NCI-H774 (cell line): ENCODE measurements at regions not wholly inside any gene's neighbourhood (a gene's known extent, or its start where the extent isn't known, plus 50 kb on each side); places are given as distances from the start of the nearest gene placed in this dataset.
"Not testable (repeated sequence)": the region's sequence is repeated elsewhere in the genome, so short reads cannot be mapped to it uniquely, and the experiment has no call there.

Source experiments
- DNase-seq: peaks from one replicate; lab custom pipeline; 2025; lab: John Stamatoyannopoulos, UW

DNA sequence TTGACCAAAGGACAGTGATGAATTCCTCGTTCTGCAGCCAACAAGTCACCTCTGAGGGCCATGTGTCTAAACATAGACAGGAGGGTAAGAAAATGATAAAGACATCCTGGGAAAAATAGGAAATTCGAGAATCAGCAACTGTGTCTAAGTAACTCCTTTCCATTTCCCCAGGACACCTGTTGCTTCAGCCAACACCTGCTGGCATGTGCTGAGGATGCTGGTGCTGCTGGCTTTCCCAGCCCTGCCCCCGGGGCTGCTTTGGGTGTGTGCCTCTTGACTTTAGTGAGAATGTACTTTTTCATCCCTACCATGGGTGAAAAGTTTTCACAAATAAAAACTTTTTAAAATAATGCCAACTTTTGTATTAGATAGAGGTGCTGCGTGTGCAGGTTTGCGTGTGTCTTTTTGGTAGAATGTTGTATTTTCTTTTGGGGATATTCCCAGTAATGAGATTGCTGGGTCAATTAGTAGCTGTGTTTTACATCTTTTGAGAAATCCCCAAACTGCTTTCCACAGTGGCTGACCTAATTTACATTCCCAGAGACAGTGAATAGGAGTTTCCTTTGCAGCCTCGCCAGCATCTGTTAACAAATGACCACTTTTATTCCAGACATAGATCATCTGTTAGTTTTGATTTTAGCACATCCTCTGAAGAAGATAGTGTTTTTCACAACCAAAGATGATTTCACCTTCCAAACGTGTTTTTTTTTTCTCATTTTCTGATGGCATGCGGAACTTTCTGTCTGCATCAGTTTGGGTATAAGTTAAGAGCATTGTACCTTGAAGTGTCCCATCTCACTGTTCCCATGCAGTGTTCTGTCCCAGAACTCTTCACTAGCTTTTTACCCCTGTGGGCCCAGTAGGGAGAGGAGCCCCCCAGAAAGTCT is 104.2 kb upstream of the ACBD5 start:
- no peak for DNase-seq

DNA sequence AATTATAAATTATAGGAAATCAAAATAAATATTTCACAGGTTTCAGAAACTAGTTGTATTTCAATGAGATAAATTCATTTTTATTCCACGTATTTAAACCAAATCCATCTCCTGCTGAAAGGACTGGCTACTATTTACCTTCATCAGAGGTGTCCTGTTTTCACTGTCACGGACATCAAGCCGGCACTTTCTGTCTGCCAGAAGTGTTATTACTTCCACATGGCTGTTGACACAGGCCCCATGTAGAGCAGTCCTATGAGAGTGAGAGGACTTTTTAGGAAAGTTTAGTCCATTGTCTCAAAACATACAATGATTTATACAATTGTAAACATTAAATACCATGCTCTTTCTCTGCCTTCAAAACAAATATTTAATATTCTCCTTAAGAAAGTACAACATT is 100.4 kb upstream of the ACBD5 start:
- DNase-seq, result peak; percentile 37

DNA sequence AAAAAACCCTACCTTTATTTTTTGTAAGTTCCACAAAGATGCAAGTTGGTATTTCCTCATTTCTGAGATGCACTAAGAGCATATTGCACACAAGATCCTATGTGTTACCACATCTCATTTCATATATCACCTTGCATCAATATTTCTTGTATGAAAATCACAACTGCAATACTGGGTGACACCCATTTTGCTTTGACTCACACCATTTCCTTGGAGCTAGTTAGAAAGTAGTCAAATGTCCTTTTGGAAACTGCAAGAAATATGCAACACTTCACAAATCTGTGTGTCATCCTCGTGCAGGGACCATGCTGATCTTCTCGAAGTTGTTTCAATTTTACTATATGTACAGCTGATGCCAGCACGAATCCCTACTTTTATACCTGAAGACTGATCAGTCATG is 94.6 kb upstream of the ACBD5 start:
- DNase-seq, result not testable (repeated sequence)

- no peak for DNase-seq
Measured at GRCh38 chr10:27330074-27330473, 89.5 kb upstream of the ACBD5 start.

GRCh38 chr10:27328946-27329345 is 88.3 kb upstream of the ACBD5 start:
- no peak for DNase-seq

DNA sequence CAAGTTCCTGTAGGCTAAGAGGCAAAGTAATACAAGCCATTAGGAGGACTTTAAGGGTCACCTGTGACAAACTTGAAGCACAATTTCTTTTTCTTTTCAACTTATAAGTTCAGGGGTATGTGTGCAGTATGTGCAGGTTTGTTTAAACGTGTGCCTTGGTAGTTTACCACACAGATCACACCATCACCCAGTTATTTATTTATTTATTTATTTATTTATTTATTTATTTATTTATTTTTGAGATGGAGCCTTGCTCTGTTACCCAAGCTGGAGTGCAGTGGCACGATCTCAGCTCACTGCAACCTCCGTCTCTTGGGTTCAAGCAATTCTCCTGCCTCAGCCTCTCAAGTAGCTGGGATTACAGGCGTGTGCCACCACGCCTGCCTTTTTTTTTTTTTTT is 86.2 kb upstream of the ACBD5 start:
- DNase-seq, result not testable (repeated sequence)

DNA sequence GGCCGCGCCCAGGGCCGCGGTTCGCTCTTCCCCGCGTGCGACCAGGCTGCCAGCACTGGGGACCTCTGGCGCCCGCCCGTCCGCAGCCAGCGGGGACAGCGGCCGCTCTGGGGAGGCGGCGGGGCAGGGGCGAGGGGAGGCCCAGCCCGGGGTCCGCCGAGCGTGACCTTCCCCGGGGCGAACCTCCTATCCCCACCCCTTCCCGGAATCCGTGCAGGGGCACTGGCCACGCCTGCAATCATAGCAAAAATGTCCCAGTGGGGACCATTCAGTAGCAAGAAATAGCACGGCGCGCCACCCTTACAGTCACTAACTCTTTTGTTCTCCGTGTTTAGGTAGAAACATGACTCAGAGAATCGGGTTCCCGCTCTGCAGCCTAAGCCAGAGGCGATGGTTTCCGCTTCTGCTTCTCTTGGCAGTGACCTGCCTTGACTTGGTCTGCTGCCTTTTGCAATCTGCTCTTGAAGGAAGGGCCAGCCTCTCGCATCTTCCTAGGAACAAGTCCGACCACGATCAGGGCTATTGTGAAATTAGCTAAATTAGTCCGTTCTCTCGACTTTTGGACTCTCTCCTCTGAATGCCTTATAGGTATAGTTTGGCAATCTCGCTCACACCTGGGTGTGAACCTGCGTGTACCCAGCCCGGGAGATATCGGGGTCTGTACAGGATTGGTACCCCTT is 79.3 kb upstream of the ACBD5 start:
- no peak for DNase-seq

DNA sequence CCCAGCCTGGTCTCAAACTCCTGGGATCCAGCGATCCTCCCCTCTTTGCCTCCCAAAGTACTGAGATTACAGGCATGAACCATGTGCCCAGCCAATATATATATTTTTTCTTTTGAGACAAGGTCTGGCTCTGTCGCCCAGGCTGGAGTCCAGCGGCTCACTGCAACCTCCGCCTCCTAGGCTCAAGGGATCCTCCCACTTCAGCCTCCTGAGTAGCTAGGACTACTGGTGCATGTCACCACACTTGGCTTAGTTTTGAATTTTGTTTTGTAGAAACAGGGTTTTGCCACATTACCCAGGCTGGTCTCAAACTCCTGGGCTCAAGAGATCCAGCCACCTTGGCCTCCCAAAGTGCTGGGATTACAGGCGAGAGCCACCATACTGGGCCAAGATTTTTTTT is 78.5 kb upstream of the ACBD5 start:
- not testable (repeated sequence) for DNase-seq

DNA sequence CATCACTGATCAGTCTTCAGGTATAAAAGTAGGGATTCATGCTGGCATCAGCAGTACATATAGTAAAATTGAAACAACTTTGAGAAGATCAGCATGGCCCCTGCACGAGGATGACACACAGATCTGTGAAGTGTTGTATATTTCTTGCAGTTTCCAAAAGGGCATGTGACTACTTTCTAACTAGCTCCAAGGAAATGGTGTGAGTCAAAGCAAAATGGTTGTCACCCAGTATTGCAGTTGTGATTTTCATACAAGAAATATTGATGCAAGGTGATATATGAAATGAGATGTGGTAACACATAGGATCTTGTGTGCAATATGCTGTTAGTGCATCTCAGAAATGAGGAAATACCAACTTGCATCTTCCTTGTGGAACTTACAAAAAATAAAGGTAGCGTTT is 74.5 kb upstream of the ACBD5 start:
- DNase-seq, result not testable (repeated sequence)

GRCh38 chr10:27313586-27313985 is 73.0 kb upstream of the ACBD5 start:
- not testable (repeated sequence) for DNase-seq

DNA sequence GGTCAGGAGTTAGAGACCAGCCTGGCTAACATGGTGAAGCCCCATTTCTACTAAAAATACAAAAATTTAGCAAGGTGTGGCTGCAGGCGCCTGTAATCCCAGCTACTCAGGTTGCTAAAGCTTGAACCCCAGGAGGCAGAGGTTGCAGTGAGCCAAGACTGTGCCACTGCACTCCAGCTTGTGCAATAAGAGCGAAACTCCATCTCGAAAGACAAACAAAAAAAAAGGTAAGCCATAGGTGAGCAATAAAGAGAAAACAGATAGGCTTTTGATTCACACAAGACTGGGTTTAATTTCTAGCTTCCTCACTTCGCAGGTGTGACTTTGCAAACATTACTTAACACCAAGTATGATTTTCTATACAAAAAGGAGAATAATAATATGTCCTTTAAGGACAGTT is 72.3 kb upstream of the ACBD5 start:
- DNase-seq, result no peak

GRCh38 chr10:27311809-27312208 is 71.2 kb upstream of the ACBD5 start:
- DNase-seq, result not testable (repeated sequence)

- not testable (repeated sequence) for DNase-seq
Measured at GRCh38 chr10:27298522-27298850, 57.9 kb upstream of the ACBD5 start.

- no peak for DNase-seq
Measured at GRCh38 chr10:27297844-27298521, 57.4 kb upstream of the ACBD5 start.

DNA sequence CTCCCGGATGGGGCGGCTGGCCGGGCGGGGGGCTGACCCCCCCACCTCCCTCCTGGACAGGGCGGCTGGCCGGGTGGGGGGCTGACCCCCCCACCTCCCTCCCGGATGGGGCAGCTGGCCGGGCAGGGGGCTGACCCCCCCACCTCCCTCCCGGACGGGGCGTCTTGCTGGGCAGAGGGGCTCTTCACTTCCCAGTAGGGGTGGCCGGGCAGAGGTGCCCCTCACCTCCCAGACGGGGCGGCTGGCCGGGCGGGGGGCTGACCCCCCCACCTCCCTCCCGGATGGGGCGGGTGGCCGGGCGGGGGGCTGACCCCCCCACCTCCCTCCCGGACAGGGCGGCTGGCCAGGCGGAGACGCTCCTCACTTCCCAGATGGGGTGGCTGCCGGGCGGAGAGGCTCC is 55.7 kb upstream of the ACBD5 start:
- DNase-seq, result not testable (repeated sequence)

DNA sequence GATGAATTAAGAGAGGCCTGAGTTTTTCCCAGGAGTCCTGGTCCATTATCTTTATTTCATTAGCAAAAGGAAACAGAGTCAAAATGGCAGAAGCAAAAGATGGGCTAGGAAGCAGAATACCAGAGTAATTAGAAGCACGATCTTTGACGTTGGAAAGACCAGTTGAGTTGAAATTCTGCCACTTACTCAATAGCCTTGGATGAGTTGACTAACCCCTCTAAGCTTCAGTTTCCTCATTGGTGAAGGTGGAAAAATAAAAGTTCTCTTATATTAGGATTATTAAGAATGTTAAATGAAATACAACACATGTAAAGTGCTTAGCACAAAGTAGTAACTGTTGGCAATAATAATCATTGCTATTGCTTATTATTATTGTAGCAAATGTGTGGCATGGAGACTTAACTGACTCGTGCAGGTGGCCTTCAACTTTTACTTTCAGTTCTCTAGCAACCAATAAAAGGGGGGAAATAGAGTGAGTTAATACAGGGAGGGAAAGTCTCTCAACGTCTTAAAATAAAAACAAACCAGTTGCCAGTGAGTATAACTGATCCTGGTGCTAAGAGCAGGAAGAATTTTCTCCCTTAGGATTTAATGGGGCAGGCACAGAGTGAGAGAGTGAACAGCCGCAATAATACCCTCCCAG is 50.8 kb upstream of the ACBD5 start:
- DNase-seq, result not testable (repeated sequence)
